Mammary epithelial cell (primary cell): ENCODE measurements at regions not wholly inside any gene's neighbourhood (a gene's known extent, or its start where the extent isn't known, plus 50 kb on each side); places are given as distances from the start of the nearest gene placed in this dataset.

ENCODE experiments used
- CTCF ChIP-seq, 2 donors: IDR thresholded peaks in 1 of 2; conservative IDR thresholded peaks in 1 of 2; 2 replicates each; pipeline ENCODE4 v1.5.1; 2011 to 2012; ENCODE audit warnings: inconsistent platforms in 2 of 2, low read length in 2 of 2, mild to moderate bottlenecking in 2 of 2, control low read depth in 1 of 2, low read depth in 1 of 2; ENCODE audit not compliant: insufficient read depth in 1 of 2; ENCODE audit errors: extremely low read depth in 1 of 2
- EZH2 ChIP-seq: IDR thresholded peaks from 2 replicates; pipeline ENCODE4 v1.6.1; 2012; ENCODE audit warnings: low read length, inconsistent platforms, borderline replicate concordance

- TF ChIP-seq CTCF (conservative IDR thresholded peaks at IDR 0.05 in 1 of 2, IDR thresholded peaks at IDR 0.05 in 1 of 2; ENCODE audit: extremely low read depth in 1 of 2, insufficient read depth in 1 of 2, low read depth in 1 of 2, low read length in 2 of 2) (no peak), EZH2 (no peak)
These were observed 116.6 kb downstream of the MFSD1 start for GRCh38 chr3:158918451-158918850.
